ENCODE measurements at regions not wholly inside any gene's neighbourhood (a gene's known extent, or its start where the extent isn't known, plus 50 kb on each side); places are given as distances from the start of the nearest gene placed in this dataset.

DNA sequence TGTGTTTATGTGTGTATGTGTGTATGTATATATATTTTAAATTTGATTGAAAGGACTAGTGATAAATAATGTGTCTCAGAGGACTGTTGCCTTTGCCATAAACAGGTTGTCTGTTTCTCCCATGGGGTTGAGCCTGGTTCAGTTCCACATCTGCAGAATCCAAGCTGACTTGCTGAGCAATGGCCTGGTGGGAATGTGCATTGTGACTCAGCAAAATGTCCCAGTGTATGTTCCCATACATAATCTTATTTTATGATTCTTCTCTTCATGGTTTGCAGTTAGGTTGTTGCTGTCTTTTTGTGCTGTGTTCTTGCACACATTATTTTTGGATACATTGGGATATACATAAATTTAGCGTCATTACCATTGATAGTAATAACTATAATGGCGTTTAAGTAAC is 115.6 kb upstream of the SLC24A3 start:
- no peak for TF ChIP-seq EZH2 (IDR thresholded peaks at IDR 0.05)
- TF ChIP-seq POLR2AphosphoS5 (IDR thresholded peaks at IDR 0.05; ENCODE audit: borderline replicate concordance, low read depth, low read length) = no peak
- no peak for TF ChIP-seq FOXP2 (optimal IDR thresholded peaks at IDR 0.05; ENCODE audit: control extremely low read depth, extremely low read length, insufficient read depth)
